OCI-LY3 (cell line): ENCODE measurements at regions not wholly inside any gene's neighbourhood (a gene's known extent, or its start where the extent isn't known, plus 50 kb on each side); places are given as distances from the start of the nearest gene placed in this dataset.

Experiments
- H2AFZ ChIP-seq: fragments of 200-600, 300-600 bp; shearing (Covaris generic); 2 replicates; pipeline ENCODE4 v1.6.0; 2014; ENCODE audit warnings: antibody characterized with exemption, low read depth, low read length
- H3K27ac ChIP-seq: fragments of 200-600, 300-600 bp; sonication (generic); 2 replicates; pipeline ENCODE4 v1.5.1; 2014; ENCODE audit warnings: mild to moderate bottlenecking, low read length, moderate library complexity, mixed read lengths
- H3K27me3 ChIP-seq: fragments of 200-600, 300-600 bp; sonication (generic); 2 replicates; pipeline ENCODE4 v1.6.1; 2014; ENCODE audit warnings: low read depth, low read length, mixed read lengths
- H3K36me3 ChIP-seq: fragments of 200-600, 300-600 bp; sonication (generic); replicated peaks from 2 replicates; pipeline ENCODE3; 2014; ENCODE audit warnings: low read depth, low read length, mixed read lengths
- H3K4me1 ChIP-seq: fragments of 300-600, 200-600 bp; sonication (generic); 2 replicates; pipeline ENCODE4 v1.6.1; 2014; ENCODE audit warnings: low read length, mixed read lengths
- H3K4me2 ChIP-seq: fragments of 200-600, 300-600 bp; sonication (generic); 2 replicates; pipeline ENCODE4 v1.6.1; 2014; ENCODE audit warnings: low read length, mixed read lengths
- H3K4me3 ChIP-seq: fragments of 300-600, 200-600 bp; sonication (generic); 2 replicates; pipeline ENCODE4 v1.5.1; 2014; ENCODE audit warnings: antibody characterized with exemption, mild to moderate bottlenecking, low read length, moderate library complexity
- H3K79me2 ChIP-seq: fragments of 300-600, 200-600 bp; shearing (Covaris generic); 2 replicates; pipeline ENCODE4 v1.6.1; 2014; ENCODE audit warnings: mild to moderate bottlenecking, low read length, mixed read lengths
- H3K9ac ChIP-seq: fragments of 300-600, 200-600 bp; shearing (Covaris generic); 2 replicates; pipeline ENCODE4 v1.6.0; 2014; ENCODE audit warnings: mild to moderate bottlenecking, low read length, moderate library complexity
- H3K9me3 ChIP-seq: fragments of 200-600, 300-600 bp; shearing (Covaris generic); 2 replicates; pipeline ENCODE4 v1.6.1; 2014; ENCODE audit warnings: low read length, mixed read lengths; ENCODE audit not compliant: insufficient read depth
- H4K20me1 ChIP-seq: fragments of 200-600, 300-600 bp; sonication (generic); 2 replicates; pipeline ENCODE4 v1.6.1; 2016; ENCODE audit warnings: low read length, mixed read lengths; ENCODE audit not compliant: insufficient read depth
- CTCF ChIP-seq: fragments of 200-600, 300-600 bp; sonication (generic); IDR thresholded peaks from 2 replicates; pipeline ENCODE4 v1.5.1; 2014; ENCODE audit warnings: antibody characterized with exemption, low read length, low read depth
- EZH2phosphoT487 ChIP-seq: fragments of 200-600 bp; shearing (Covaris generic); IDR thresholded peaks from 2 replicates; pipeline ENCODE4 v1.6.1; 2018; ENCODE audit warnings: antibody characterized with exemption, mixed run types, low read depth

GRCh38 chr10:8225187-8225586, 170.7 kb downstream of the GATA3 start:
- Histone ChIP-seq H3K9ac (no peak overlapping the region), H2AFZ (no peak overlapping the region), H3K79me2 (no peaks in the 10 kb centered on the region), H3K4me2 (no peak overlapping the region), H3K4me3 (no peak overlapping the region), H3K36me3 (no peaks in the 10 kb centered on the region), H3K27me3 (no peaks in the 10 kb centered on the region), H4K20me1 (no peaks in the 10 kb centered on the region), H3K9me3 (no peaks in the 10 kb centered on the region), H3K4me1 (no peaks in the 10 kb centered on the region), H3K27ac (no peak overlapping the region)
- TF ChIP-seq EZH2phosphoT487: no peak
- no peak for TF ChIP-seq CTCF

GRCh38 chr10:8227246-8227645, 172.8 kb downstream of the GATA3 start:
- H3K4me2 ChIP-seq: no peak overlapping the region
- no peak overlapping the region for H3K9ac ChIP-seq
- no peaks in the 10 kb centered on the region for H3K27me3 ChIP-seq
- no peaks in the 10 kb centered on the region for H4K20me1 ChIP-seq
- no peak overlapping the region for H2AFZ ChIP-seq
- H3K4me3 ChIP-seq: no peak overlapping the region
- H3K4me1 ChIP-seq: no peaks in the 10 kb centered on the region
- H3K27ac ChIP-seq: no peak overlapping the region
- H3K36me3 ChIP-seq: no peaks in the 10 kb centered on the region
- no peaks in the 10 kb centered on the region for H3K9me3 ChIP-seq
- no peaks in the 10 kb centered on the region for H3K79me2 ChIP-seq
- TF ChIP-seq CTCF (no peak), EZH2phosphoT487 (no peak)

GRCh38 chr10:8229153-8229552, 174.7 kb downstream of the GATA3 start:
- Histone ChIP-seq H4K20me1 (no peaks in the 10 kb centered on the region), H2AFZ (no peak overlapping the region), H3K4me1 (no peaks in the 10 kb centered on the region), H3K27me3 (no peaks in the 10 kb centered on the region), H3K4me2 (peak overlapping the region; percentile 24; the same call in 1 of the 2 replicates), H3K9ac (no peak overlapping the region), H3K4me3 (no peak overlapping the region), H3K9me3 (no peaks in the 10 kb centered on the region), H3K79me2 (no peaks in the 10 kb centered on the region), H3K27ac (no peak overlapping the region), H3K36me3 (no peaks in the 10 kb centered on the region)
- TF ChIP-seq CTCF (no peak), EZH2phosphoT487 (no peak)

GRCh38 chr10:8230902-8231301, 176.4 kb downstream of the GATA3 start:
- Histone ChIP-seq H3K4me1 (no peaks in the 10 kb centered on the region), H3K4me2 (no peak overlapping the region), H3K9me3 (no peaks in the 10 kb centered on the region), H3K36me3 (no peaks in the 10 kb centered on the region), H4K20me1 (no peaks in the 10 kb centered on the region), H3K9ac (no peak overlapping the region), H3K27ac (no peak overlapping the region), H3K79me2 (no peaks in the 10 kb centered on the region), H2AFZ (no peak overlapping the region), H3K27me3 (no peaks in the 10 kb centered on the region), H3K4me3 (no peak overlapping the region)
- no peak for TF ChIP-seq EZH2phosphoT487
- no peak for TF ChIP-seq CTCF
